ENCODE measurements at regions not wholly inside any gene's neighbourhood (a gene's known extent, or its start where the extent isn't known, plus 50 kb on each side); places are given as distances from the start of the nearest gene placed in this dataset.
"Not testable (repeated sequence)": the region's sequence is repeated elsewhere in the genome, so short reads cannot be mapped to it uniquely, and the experiment has no call there.

DNA sequence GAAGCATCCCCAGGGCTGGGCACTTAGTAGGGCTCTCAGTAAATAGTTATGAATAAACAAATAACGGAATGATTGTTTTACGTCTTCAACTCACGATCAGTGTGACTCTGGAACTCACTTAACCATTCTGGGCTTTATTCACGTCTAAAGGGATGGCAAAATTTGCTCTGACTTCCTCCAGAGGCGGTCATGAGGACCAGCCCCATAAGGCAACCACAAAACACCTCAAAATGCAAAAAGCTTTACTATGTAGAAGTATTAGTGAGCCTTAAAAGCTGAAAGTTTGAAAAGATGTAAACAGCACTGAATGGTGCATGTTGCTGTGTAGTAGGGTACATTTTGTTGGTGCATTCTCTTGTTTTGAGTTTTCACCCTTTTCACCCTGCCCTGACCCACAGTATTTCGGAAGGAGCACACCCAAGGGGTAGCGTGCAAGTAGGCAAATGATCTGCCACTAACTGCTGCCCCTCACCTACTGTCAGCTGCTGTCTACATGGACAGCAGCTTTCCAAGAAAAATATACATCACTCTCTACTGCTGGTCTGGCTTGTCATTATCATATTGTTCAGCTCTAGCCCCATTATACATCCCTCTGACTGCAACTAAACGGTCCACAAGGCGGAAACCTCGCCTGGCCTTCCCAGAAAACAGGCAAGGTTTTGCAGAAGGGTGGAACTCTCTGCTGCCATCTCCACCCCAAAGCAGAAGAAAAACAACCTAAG is 308.5 kb upstream of the PROK2 start:
- no peak for DNase-seq (ENCODE audit: low read depth in 2 of 2)

DNA sequence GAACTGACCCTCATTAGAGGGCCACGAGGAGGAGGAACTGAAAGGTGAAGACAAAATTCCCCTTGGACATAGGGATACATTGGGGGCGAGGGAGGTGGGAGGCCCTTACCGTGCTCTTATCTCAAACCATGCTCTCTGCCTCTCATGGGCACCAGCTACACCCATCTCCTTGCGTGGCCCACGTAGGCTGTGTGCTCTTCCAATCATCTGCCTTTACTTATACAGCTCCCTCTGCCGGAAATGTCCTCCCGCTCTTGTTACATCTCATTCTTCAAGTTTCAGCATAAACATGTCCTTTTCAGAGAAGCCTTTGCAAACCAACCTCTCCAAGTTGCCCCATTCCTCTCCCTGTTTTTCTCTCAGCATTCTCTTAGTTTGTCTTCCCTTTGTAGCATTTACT is 307.8 kb upstream of the PROK2 start:
- no peak for DNase-seq (ENCODE audit: low read depth in 2 of 2)

DNA sequence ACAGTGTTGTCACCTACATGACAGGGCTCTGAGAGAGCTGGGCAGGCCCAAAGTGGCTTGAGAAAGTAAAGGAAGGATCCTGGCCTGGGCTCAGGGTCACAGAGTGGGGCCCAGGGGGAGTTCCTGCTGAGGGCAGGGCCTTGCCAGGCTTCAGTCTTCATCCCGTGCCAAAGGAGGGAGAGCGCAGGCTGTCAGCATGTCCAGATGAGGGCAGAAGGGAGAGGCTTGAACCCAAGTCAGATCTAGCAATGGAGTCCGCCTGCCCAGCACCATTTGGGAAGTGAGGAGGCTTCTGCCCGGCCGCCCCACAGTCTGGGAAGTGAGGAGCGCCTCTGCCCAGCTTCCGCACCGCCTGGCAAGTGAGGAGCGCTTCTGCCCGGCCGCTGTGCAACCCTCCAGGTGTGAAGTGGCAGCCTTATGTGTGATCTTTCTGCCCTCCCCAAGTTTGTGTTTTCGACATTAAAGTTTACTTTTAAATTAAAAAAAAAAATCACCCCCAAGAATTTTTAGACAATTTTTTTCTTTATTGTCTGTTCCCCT is 303.6 kb upstream of the PROK2 start:
- DNase-seq (ENCODE audit: low read depth in 2 of 2) = no peak

DNA sequence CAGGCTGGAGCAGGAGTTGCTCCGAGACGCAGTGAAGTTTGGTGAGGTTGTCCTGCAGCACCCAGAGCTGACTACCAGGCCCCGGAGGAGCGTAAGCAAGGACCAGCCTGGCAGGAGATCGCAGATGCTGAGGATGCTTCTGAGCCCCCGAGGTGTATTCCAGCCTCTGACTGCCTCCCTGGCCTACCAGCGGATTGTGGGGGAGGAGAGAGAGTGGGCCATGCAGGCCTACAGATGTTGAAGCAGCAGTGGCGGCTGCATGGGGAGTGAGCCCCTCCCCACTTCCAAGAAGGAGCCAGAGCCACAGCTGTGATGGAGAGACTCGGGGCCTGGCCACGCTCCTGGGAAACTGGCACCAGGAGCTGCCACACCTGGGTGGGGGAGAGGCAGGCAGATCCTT is 302.5 kb upstream of the PROK2 start:
- DNase-seq (ENCODE audit: low read depth in 2 of 2) = no peak

DNA sequence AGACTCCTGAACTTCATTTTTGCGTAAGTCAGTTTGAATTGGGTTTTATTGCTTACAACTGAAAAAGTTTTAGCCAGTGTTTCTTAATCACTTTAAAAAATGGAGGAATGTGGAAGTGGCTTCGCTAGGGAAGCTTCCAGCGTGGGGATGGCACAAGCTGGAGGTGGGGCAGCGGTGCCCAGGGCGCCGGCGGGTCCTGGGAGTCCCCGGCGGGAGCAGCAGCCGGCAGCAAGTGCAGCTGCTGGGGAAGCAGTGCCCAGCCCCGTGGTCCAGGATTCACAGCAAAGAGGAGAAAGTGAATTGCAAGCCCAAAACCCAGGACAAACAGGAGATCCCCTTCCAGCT is 301.8 kb upstream of the PROK2 start:
- no peak for DNase-seq (ENCODE audit: low read depth in 2 of 2)

DNA sequence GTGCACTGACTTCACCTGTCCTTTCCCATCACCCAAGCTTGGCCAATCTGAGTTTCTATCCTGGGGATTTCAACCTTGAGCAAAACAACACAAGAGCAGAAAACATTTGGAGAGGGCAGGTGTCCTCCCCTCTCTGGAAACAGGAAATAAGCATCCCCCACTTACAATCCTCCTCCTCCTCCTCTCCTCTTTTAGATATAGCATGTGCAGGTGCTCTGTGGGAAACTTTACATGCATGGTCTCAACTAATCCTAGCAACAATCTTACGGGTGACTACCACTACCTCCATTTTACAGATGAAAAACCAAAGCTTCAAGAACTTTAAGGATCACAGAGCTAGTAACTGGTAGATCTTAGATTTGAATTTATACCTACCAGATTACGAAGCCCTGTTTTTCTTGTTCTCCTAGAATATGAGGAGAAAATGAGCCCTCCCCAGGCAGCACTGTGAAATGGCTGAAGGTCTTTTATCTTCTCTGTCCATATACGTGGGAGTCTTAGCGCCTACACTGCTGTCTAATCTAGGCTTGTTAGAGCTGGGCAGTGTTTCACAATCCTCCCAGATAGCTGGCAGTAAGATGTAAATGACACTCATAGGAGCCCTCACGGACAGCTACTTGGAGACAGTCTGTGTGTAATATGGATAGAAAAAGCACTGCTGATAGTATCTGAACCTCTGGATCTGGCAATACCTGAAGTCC is 301.2 kb upstream of the PROK2 start:
- DNase-seq (ENCODE audit: low read depth in 2 of 2) = no peak

DNA sequence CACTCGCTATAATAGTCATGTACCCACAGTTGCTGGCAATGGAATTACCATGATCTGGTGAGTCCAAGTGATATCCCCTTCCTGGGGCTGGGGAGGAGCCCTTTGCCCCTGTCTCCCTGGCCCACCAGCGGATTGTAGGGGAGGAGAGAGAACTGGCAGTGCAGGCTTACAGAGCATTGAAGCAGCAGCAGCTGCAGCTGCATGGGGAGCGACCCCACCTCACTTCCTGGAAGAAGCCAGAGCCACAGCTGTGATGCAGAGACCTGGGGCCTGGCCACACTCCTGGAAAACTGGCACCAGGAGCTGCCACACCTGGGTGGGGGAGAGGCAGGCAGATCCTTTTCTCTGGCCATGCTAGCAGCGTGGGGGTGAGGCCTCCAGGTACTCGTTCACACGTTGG is 300.1 kb upstream of the PROK2 start:
- DNase-seq (ENCODE audit: low read depth in 2 of 2) = no peak

DNA sequence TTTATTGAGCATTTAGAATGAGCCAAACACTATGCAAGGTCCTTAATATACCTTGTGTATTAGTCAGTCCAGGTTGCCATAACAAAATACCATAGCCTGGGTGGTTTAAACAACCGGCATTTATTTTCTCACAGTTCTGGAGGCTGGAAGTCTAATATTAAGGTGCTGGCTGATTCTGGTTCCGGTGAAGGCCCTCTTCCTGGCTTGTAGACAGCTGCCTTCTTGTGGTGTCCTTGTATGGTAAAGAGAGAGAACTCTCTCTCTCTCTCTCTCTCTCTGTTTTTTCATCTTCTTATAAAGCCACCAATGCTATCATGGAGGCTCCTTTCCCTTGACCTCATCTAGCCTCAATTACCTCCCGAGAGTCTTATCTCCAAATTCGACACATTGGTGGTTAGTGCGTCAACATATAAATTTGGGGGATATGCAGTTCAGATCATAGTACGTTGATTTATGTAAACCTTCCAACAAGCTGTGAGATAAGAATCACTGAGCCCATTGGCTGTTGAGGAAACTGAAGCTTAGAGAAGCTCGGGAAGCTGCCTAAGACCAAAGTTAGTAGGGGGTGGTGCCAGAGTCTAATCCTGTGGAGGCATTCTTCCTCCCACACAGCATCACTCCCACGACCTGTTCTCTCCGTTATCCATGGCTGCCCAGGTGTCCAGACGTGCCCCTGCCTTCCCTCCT is 298.0 kb upstream of the PROK2 start:
- no peak for DNase-seq (ENCODE audit: low read depth in 2 of 2)

DNA sequence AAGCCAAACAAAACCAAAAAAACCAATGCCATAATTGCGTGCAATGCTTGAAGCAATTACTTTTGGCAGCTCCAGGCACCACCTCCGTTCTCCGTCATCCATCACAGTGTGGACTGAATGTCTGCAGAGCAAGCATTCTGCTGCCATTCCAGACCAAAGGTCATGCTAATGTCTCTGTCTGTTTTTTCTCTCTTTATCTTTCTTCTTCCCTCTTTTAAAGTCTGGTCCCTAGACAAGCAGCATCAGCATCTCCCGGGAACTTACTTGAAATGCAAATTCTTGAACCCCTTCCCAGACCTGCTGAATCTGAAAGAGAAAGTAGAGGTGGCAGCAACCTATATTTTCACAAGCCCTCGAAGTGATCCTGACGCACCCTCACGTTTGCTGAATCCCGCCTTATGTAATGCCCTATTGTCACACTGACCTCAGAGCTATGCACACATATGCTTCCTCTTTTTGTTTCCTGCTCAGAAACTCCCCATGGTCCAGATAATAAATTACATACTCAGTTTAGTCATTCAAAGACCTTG is 297.3 kb upstream of the PROK2 start:
- DNase-seq (ENCODE audit: low read depth in 2 of 2) = no peak

DNA sequence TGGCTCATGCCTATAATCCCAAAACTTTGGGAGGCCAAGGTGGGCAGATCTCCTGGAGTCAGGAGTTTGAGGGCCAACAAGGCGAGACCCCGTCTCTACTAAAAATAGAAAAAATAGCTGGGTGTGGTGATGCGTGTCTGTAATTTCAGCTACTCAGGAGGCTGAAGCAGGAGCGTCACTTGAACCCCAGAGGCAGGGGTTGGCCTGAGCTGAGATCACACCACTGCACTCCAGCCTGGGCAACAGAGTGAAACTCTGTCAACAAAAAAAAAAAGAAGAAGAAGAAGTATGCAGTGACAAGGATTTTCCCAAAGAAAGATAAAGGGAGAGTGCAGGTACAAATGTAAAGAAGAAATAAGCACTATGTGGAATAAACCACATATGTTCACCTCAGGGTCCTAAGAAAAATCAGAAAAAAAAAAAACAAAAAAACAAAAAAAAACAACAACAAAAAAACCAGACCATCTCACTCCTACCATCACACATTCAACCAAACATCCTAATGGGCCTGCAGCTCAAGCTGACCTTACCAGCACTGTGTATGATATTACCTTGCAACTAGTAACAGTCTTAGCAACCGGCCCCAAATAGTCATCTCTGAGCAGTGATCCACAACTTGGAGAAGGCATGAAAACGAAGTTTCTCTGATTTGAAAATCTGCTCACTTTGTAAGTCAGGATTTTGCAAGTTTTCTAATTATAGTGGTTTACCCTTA is 296.7 kb upstream of the PROK2 start:
- no peak for DNase-seq (ENCODE audit: low read depth in 2 of 2)

DNA sequence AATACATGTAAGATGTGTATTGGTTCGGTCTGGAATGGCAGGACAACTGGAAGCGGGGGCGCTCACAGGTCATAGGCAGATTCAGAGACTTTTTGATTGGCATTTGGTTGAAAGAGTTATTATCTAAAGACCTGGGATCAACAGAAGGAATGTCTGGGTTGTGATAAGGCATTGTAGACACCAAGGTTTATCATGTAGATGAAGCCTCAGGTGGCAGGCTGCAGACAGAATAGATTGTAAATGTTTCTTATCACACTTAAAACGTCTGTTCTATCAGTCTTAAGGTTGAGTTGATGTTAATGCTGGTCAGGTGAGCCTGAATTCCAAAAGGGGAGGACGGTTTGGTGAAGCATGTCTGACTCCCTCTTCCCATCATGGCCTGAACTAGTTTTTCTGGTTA is 295.9 kb upstream of the PROK2 start:
- no peak for DNase-seq (ENCODE audit: low read depth in 2 of 2)

DNA sequence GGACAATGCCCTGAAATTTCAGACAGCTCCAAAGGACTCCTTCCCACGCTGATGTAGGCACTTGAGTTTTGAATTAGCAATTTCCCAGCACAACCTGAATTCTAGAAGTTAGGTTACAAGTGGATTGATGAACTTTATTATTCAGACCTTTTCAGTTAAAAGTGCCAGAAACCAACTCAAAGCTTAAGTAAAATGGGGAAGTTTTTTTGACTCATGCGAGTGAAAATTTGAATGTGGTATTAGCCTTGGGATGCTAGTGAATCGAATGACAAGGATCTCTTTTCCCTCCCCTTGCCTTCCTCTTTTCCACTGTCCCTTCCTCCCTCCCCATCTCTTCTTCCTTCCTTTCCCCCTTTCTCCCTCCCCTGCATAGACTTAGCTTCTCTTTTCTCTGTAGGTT is 295.1 kb upstream of the PROK2 start:
- DNase-seq (ENCODE audit: low read depth in 2 of 2) = no peak

DNA sequence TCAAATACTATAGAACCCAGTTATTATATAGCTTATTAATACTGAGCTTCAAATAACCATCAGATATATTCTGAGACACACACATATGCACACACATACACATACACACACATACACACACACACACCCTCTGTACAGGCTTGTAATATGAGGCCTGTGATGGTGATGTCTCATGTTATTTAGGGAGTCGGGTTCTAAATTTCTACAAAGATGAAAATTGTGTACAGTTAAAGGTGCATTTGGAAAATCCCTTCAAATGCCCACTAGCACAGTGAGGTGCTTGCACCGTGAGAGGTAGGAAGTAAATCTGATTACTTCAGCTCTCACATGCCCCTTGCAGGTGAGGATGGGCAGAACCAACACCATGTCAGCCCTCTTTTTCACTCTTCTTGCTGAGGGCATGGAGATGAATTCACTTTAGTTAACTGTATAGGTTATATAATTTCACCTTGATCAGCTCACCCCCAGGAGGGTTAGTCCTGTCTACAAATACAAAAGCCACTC is 294.5 kb upstream of the PROK2 start:
- no peak for DNase-seq (ENCODE audit: low read depth in 2 of 2)

DNA sequence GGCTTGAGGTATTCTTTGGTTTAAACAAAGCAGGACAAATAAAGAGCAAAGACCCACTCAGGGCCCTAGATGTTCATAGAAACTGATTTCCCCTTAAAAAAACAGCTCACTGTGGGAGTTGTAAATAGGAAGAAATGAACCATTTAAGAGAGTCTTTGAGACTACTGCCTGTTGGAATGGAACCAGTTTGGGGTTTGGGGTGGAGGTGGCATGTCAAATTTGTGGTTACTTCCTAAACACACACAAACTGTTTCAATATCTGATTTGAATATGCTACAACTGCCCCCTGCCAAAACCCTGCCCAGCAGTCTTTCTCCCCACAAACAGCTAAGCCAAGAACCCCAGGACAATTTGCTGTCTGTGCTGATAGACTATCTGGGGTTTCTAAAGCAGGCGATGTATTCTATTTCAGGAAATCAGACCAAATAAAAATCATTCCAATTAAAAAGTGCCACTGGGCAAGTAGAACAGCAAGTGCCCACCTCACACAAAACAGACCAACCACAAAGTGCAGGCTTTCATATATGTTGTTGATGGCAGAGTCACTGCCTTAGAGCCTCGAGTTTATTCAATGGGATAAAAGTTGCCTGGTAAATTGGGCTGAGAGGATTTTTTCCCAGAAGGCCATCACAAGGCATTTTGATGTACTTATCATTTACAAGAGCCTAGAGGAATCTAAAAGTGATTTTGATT is 293.9 kb upstream of the PROK2 start:
- no peak for DNase-seq (ENCODE audit: low read depth in 2 of 2)

DNA sequence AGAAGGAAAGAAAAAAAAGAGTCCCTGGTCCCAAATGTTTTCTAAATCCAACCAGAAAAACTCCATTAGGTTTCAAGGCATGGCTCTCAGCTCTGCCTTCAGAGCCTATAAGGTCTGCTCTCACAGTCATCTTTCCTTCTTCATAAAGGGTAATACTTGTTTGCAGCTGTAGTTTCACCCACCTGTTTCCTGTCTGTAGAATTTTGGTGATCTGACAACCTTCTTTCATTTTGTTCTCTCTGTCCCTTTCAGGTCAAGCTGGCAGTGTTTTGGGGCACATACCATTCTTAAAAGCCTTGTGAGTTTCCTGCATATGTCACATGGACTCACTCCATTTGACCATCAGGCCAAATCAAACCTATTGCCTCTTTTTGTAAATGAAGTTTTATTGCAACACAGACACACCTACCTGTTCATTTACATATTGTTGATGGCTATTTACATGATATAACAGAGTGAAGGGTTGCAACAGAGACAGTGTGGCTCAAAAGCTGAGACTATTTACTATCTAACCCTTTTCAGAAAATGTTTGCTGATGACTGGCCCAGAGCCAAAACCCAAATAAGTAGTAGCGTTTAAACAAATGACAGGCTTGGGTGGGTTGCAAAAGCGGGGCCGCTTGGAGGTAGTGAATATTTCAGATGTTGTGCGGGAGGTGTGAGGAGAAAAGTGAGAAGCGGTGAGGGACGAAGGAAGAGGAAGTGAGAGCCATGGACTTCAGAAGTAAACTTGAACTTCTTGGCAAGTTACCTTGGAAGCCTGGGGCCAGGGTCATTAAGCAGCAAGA is 292.7 kb upstream of the PROK2 start:
- DNase-seq (ENCODE audit: low read depth in 2 of 2) = no peak

DNA sequence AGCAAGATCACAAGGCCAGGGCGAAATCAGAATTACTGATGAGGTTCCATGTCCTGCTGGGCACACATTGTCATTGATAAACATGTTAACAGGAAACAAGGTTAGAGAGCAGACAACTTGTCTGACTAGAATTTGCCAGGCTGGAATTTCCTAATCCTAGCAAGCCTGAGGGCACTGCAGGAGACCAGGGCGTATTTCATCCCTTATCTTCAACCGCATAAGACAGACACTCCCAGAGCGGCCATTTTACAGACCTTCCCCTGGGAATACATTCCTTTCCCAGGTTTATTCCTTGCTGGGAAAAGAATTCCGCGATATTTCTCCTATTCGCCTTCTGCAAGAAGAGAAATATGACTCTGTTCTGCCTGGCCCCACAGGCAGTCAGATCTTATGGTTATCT is 290.9 kb upstream of the PROK2 start:
- not testable (repeated sequence) for DNase-seq (ENCODE audit: low read depth in 2 of 2)

DNA sequence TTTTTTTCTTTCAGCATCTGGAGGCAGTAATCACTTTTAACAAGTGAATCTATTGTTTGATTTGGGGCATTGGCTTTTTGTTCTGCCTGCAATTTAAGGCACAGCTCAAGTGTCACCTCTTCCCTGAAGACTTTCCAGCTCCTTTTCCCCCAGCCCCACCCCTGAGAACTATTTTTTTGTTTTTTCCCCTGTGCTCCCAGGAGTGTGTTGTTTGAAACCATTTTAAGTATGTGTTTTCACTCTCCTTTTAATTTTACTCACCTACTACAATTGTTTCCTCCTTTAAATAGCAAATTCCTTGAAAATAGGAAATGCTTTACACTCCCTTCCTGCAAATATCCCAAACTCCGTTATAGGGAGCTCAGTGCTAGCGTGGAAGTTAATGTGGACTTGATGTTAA is 286.7 kb upstream of the PROK2 start:
- DNase-seq (ENCODE audit: low read depth in 2 of 2) = no peak

DNA sequence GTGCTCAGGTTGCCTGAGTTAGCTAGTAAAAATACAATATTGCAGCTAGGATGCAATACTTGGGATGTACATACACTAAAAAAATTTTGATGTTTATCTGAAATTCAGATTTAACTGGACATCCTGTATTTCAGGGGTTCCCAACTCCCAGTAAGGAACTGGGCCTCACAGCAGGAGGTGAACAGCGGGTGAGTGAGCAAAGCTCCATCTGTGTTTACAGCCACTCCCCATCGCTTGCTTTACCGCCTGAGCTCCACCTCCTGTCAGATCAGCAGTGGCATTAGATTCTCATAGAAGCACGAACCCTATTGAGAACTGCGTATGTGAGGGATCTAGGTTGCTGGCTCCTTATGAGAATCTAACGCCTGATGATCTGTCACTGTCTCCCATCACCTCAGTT is 285.1 kb upstream of the PROK2 start:
- DNase-seq (ENCODE audit: low read depth in 2 of 2) = no peak

DNA sequence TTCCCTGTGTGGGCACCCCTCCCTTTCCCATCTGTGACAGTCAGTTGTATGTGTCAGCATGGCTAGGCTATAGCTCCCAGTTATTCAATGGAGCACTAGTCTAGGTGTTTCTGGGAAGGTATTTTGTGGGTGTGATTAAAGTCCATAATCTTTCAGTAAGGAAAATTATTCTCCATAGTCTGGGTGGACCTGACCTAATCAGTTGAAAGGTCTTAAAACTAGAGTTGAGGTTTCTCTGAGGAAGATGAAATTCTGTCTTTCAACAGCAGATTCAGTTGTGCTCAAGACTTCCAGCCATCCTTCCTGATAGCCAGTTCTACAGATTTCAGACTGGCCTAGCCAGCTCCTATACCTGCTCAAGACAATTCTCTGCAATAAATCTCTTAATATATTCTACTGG is 284.6 kb upstream of the PROK2 start:
- DNase-seq (ENCODE audit: low read depth in 2 of 2) = no peak

DNA sequence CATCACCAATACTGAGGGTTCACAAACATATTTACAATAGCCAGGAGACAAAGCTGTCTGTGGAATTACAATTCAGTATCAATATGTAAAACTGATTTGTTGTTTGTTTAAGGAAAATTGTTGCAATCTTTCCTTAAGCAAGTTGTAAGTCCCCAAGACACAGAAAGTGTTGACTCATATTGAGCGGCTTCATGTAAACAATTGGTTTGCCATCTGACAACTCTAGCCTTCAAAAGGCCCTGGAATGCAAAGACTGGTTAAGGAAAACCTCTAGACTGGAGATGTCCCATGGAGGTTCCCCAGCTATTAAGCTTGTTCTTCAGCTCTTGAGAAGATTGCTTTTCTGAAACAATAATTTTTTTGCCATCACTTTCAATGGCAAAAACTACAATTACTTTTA is 283.7 kb upstream of the PROK2 start:
- DNase-seq (ENCODE audit: low read depth in 2 of 2) = no peak

All from stimulated activated CD8-positive, alpha-beta memory T cell treated with anti-CD3 and anti-CD28 coated beads, Interleukin-7, amount 100 ng/mL, for 4 hours (primary cell).